Keratinocyte (primary cell): ENCODE measurements at regions not wholly inside any gene's neighbourhood (a gene's known extent, or its start where the extent isn't known, plus 50 kb on each side); places are given as distances from the start of the nearest gene placed in this dataset.
A peak's percentile ranks its signal among the peaks of the same experiment; 100 is the strongest.

ENCODE experiments used
- DNase-seq: peaks from one replicate; pipeline ENCODE4 v3.0.0-alpha.2; 2011; ENCODE audit warnings: low read depth, missing footprints, low spot score
- FAIRE-seq: peaks from 2 replicates; lab custom pipeline; 2011; peaks lifted over from hg19 to GRCh38; lab: Jason Lieb, UNC
- H2AFZ ChIP-seq: 2 replicates; pipeline ENCODE4 v1.6.0; 2012; ENCODE audit warnings: low read length, control low read depth, inconsistent platforms; ENCODE audit not compliant: control insufficient read depth
- H3K27ac ChIP-seq: 2 replicates; pipeline ENCODE4 v1.5.1; 2011; ENCODE audit warnings: low read length; ENCODE audit not compliant: control insufficient read depth, insufficient read depth
- H3K27me3 ChIP-seq: 3 replicates; pipeline ENCODE4 v1.6.0; 2011; ENCODE audit warnings: low read length; ENCODE audit not compliant: control insufficient read depth, insufficient read depth; ENCODE audit errors: extremely low read depth
- H3K36me3 ChIP-seq, 2 experiments: 2 replicates in 1 of 2; 3 replicates in 1 of 2; pipeline ENCODE4 v1.5.1; 2011; ENCODE audit warnings: low read length in 2 of 2, mild to moderate bottlenecking in 1 of 2; ENCODE audit not compliant: control insufficient read depth in 2 of 2, insufficient read depth in 2 of 2; ENCODE audit errors: extremely low read depth in 1 of 2
- H3K4me1 ChIP-seq: 3 replicates; pipeline ENCODE4 v1.5.1; 2011; ENCODE audit warnings: low read length; ENCODE audit not compliant: control insufficient read depth, insufficient read depth; ENCODE audit errors: extremely low read depth
- H3K4me2 ChIP-seq: 3 replicates; pipeline ENCODE4 v1.6.0; 2011; ENCODE audit warnings: low read depth, low read length; ENCODE audit not compliant: control insufficient read depth, insufficient read depth; ENCODE audit errors: extremely low read depth
- H3K4me3 ChIP-seq, 3 experiments: fragments of 200-600 bp in 1 of 3; sonication (generic) in 1 of 3; 2 replicates in 2 of 3; 3 replicates in 1 of 3; pipeline ENCODE4 v1.5.1; 2011 to 2016; ENCODE audit warnings: low read length in 3 of 3, mild to moderate bottlenecking in 3 of 3, control low read depth in 2 of 3, inconsistent platforms in 1 of 3, low read depth in 1 of 3, mixed read lengths in 1 of 3, mixed run types in 1 of 3, moderate library complexity in 1 of 3; ENCODE audit not compliant: control insufficient read depth in 2 of 3, insufficient read depth in 2 of 3; ENCODE audit errors: extremely low read depth in 1 of 3
- H3K79me2 ChIP-seq: 2 replicates; pipeline ENCODE4 v1.6.0; 2012; ENCODE audit warnings: low read length; ENCODE audit not compliant: control insufficient read depth, insufficient read depth
- H3K9ac ChIP-seq: 3 replicates; pipeline ENCODE4 v1.6.0; 2011; ENCODE audit warnings: low read length; ENCODE audit not compliant: control insufficient read depth, insufficient read depth; ENCODE audit errors: extremely low read depth
- H3K9me1 ChIP-seq: 3 replicates; pipeline ENCODE4 v1.6.0; 2011; ENCODE audit warnings: low read length; ENCODE audit not compliant: control insufficient read depth, insufficient read depth; ENCODE audit errors: extremely low read depth
- H3K9me3 ChIP-seq: 2 replicates; pipeline ENCODE4 v1.5.1; 2012; ENCODE audit warnings: low read depth, low read length; ENCODE audit not compliant: control insufficient read depth
- H4K20me1 ChIP-seq: 3 replicates; pipeline ENCODE4 v1.6.0; 2011; ENCODE audit warnings: low read length; ENCODE audit not compliant: control insufficient read depth, insufficient read depth; ENCODE audit errors: extremely low read depth
- EZH2 ChIP-seq: IDR thresholded peaks from one replicate; pipeline ENCODE4 v1.6.1; 2012; ENCODE audit warnings: inconsistent platforms, mild to moderate bottlenecking, low read length, moderate library complexity
- dilution Hi-C: fragments of 300-500 bp; cut with MboI; formaldehyde crosslinking; loops from one replicate; pipeline ENCODE4 v1.7.0; 2020; ENCODE audit warnings: low sequenced_read_pairs; ENCODE audit not compliant: extremely low pct_ligation_motif_present
- TF ChIP-seq, protein P1 (sequence below), 3 experiments: IDR thresholded peaks in 1 of 3; conservative IDR thresholded peaks in 1 of 3; optimal IDR thresholded peaks in 1 of 3; 2 replicates in 2 of 3; 3 replicates in 1 of 3; pipeline versions ENCODE3 to v1.5.1; 2011; ENCODE audit warnings: low read length in 3 of 3, mild to moderate bottlenecking in 3 of 3, moderate library complexity in 2 of 3, control low read depth in 1 of 3, inconsistent platforms in 1 of 3; ENCODE audit not compliant: insufficient read depth in 2 of 3; ENCODE audit errors: extremely low read depth in 1 of 3

DNA sequence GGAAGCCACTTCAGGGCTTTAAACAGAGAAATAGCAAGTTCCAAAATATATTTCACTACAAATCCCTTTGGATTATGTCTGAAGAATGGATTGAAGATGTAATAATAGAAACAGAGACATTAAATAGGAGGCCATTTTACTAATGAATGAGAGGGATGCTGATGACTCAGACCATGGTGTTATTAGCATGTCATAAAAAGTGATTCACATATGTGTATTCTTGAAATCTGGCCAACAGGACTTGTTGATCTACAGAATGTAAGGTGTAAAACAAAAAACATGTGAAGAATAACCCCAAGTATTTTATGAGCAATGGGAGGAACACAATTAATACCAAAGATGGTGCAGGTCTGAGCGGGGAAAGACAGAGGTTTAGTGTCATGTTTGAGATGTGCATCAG lies 873.7 kb downstream of the SLITRK5 start:
- Histone ChIP-seq H3K27me3 (no peaks in the 10 kb centered on the region), H3K9me3 (no peaks in the 10 kb centered on the region), H3K4me1 (no peaks in the 10 kb centered on the region), H3K9me1 (no peaks in the 10 kb centered on the region), H3K9ac (no peak overlapping the region), H3K79me2 (no peaks in the 10 kb centered on the region), H3K27ac (no peak overlapping the region), H4K20me1 (no peaks in the 10 kb centered on the region), H2AFZ (peak overlapping the region; percentile 19), H3K4me3 (no peak overlapping the region), H3K36me3 (no peaks in the 10 kb centered on the region), H3K4me2 (no peak overlapping the region)
- dilution Hi-C loops: no loop called here
- no peak for TF ChIP-seq EZH2
- TF ChIP-seq, protein P1, sequence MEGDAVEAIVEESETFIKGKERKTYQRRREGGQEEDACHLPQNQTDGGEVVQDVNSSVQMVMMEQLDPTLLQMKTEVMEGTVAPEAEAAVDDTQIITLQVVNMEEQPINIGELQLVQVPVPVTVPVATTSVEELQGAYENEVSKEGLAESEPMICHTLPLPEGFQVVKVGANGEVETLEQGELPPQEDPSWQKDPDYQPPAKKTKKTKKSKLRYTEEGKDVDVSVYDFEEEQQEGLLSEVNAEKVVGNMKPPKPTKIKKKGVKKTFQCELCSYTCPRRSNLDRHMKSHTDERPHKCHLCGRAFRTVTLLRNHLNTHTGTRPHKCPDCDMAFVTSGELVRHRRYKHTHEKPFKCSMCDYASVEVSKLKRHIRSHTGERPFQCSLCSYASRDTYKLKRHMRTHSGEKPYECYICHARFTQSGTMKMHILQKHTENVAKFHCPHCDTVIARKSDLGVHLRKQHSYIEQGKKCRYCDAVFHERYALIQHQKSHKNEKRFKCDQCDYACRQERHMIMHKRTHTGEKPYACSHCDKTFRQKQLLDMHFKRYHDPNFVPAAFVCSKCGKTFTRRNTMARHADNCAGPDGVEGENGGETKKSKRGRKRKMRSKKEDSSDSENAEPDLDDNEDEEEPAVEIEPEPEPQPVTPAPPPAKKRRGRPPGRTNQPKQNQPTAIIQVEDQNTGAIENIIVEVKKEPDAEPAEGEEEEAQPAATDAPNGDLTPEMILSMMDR (optimal IDR thresholded peaks at IDR 0.05 in 1 of 3, IDR thresholded peaks at IDR 0.05 in 1 of 3, conservative IDR thresholded peaks at IDR 0.05 in 1 of 3; ENCODE audit: extremely low read depth in 1 of 3, insufficient read depth in 2 of 3, low read length in 3 of 3): no peak
- FAIRE-seq: no peak
- peak; percentile 1 for DNase-seq

- Histone ChIP-seq H3K9me3 (no peaks in the 10 kb centered on the region), H3K79me2 (no peaks in the 10 kb centered on the region), H3K27me3 (no peaks in the 10 kb centered on the region), H2AFZ (no peak overlapping the region), H3K4me3 (no peak overlapping the region), H3K4me2 (no peak overlapping the region), H3K27ac (no peak overlapping the region), H3K9me1 (no peaks in the 10 kb centered on the region), H3K36me3 (no peaks in the 10 kb centered on the region), H3K9ac (no peak overlapping the region), H4K20me1 (no peaks in the 10 kb centered on the region), H3K4me1 (no peaks in the 10 kb centered on the region)
- TF ChIP-seq, protein P1 (optimal IDR thresholded peaks at IDR 0.05 in 1 of 3, IDR thresholded peaks at IDR 0.05 in 1 of 3, conservative IDR thresholded peaks at IDR 0.05 in 1 of 3; ENCODE audit: extremely low read depth in 1 of 3, insufficient read depth in 2 of 3, low read length in 3 of 3): no peak
- no peak for TF ChIP-seq EZH2
- dilution Hi-C loops: no loop called here
- DNase-seq (no peak), FAIRE-seq (no peak)
Observed at GRCh38 chr13:88552966-88553365, 881.8 kb downstream of the SLITRK5 start.
